ENCODE measurements at regions not wholly inside any gene's neighbourhood (a gene's known extent, or its start where the extent isn't known, plus 50 kb on each side); places are given as distances from the start of the nearest gene placed in this dataset.
A peak's percentile ranks its signal among the peaks of the same experiment; 100 is the strongest.
"Not testable (repeated sequence)": the region's sequence is repeated elsewhere in the genome, so short reads cannot be mapped to it uniquely, and the experiment has no call there.

DNA sequence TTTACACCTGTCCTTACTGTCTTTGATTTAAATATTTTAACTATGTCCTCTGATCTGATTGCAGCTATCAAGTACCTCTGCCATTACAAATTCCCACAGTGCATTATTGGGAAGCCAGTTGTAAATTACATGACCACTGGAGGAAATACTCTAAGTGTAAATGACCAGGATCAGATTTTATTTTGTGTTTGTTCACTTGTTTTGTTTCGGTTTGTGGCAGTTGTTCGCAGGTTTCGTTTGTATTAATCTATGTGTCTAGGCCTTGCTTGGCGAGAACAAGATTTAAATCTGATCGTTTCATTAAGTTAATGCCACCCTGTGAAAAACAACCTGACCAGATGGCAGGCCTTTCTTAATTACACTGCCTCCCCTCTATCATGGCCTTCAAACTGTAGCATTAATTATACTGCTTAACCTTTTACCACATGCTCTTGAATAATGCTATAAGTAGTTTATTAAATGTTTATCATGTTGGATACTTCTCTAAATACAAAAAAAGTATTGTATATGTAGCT is 990.1 kb downstream of the TMTC2 start:
- peak; percentile 4 for DNase-seq

- no peak for DNase-seq
Observed at GRCh38 chr12:83666690-83667089, 980.0 kb downstream of the TMTC2 start.

- DNase-seq = no peak
Observed at GRCh38 chr12:83665634-83666218, 979.0 kb downstream of the TMTC2 start.

DNA sequence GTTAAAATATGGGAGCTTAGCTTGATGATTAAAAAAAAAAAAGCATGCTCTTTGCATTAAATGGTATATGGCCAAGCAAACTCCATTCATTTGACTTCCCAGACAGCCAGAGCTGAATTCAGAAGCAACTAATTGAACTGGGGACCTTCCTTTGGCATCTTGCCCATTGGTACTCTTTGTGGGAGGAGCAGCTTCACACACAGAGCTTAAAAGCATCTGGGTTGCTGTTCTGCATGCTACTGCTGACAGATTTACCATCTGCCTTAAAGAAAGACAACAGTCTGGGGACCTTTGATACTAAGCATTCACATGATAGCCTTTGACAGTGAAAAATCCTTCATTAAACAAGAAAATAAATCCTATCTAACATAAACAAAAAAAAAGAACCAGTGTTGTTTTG is 977.9 kb downstream of the TMTC2 start:
- DNase-seq = no peak

DNA sequence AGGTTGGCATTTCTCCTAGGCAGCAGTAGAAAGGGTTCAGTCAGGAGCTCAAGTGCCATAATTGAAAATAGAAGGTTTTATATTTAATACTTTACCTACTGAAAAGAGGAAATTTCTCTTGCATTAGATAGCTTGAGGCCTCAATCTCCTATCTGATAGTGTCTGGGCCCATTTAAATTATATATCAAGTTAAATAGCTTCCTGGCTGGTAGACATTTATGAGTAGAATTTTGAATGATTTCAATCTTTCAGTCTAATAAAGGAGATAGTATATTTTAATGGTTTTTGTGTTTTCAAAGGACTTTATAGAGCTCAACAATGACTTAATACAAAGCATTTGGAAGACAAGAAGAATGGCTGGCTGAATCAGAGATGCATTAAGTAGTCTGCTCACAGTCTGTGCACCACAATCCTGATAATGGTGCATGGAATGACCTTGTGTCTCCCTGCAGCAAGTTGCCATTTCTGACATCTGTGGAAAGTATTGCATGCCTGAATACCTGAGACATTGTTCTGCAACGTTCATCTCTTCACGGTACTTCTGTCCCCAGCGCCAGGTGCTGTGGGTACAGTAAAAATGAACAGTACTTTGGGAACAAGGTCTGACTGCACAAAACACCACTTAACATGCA is 974.1 kb downstream of the TMTC2 start:
- DNase-seq = no peak

GRCh38 chr12:83659321-83659720 is 972.6 kb downstream of the TMTC2 start:
- DNase-seq = no peak

GRCh38 chr12:83656004-83656403 is 969.3 kb downstream of the TMTC2 start:
- DNase-seq = no peak

DNA sequence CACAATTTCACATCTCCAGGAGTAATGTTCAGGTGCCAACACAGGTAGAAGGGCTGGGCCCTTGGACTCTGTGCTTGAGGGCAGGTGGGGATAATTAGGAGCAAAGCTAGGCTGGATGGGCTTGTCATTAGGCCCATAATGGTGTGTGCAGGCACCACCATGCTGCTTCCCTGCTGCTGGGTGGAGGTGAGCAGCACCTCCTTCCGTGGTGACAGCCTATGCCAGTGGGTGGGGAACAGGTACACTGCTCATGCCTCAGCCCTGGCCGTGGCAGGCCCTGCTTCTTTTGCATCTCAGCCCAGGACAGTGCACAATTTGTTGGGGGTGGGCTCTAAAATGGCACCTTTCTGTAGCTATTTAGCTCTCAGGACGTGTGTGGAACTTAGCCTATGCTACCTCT is 955.5 kb downstream of the TMTC2 start:
- no peak for DNase-seq

- DNase-seq = no peak
Observed at GRCh38 chr12:83641789-83642188, 955.1 kb downstream of the TMTC2 start.

- DNase-seq = no peak
Observed at GRCh38 chr12:83634726-83635267, 948.1 kb downstream of the TMTC2 start.

DNA sequence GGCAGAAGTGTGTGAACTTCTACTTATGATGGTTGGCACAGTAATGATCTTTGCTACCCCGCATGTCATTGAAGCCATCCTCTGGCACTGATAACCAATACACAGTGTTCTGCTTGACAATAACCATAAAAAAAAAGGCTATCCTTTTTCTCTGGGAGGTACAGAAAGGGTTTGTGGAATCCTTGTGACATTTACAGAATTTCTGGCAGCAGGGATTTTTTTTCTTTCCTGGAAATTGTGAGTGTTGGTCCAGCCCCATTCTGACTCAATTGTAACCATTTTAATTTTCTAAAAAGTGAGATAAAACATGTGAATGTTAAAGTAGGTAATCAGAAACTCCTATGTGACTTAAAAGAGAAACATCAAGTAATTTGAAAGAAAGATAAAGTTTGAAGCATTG is 943.8 kb downstream of the TMTC2 start:
- no peak for DNase-seq

DNA sequence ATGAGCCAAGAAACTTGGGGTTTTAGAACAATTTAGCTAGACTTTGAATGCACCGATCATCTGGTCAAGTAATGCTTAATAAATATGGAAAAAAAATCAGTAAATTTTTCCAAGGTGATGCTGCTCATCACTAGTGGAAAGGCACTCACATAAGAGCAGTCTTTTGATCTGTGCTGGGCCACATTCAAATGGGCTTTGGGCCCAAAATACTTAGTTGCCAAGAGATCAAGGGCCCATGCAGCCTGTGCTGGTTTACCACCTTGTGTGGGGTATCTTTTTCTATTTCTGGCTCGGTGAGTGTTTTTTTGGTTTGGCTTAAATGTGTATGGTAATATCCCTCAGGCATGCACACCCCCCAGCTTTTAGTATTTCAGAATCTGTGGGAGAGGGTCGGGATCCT is 943.2 kb downstream of the TMTC2 start:
- no peak for DNase-seq

DNA sequence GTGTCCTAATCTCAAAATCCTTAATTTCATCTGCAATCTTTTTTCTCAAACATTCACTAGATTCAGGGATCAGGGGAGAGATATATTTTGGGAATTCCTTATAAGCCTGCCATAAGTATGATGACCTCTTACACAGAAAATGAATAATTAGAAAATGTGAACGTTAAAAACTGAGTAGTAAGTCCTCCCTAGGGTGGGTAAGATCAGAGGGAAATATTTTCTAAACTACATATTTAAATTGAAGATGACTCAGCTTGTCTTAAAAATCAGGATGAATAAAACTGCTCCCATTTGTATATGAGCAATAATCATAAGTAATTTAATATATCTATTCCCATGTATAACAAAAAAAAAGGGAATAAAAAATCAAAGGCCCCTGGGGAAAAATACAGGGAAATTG is 935.5 kb downstream of the TMTC2 start:
- no peak for DNase-seq

GRCh38 chr12:83619973-83620372 is 933.3 kb downstream of the TMTC2 start:
- no peak for DNase-seq

- no peak for DNase-seq
Observed at GRCh38 chr12:83615152-83615551, 928.4 kb downstream of the TMTC2 start.

DNA sequence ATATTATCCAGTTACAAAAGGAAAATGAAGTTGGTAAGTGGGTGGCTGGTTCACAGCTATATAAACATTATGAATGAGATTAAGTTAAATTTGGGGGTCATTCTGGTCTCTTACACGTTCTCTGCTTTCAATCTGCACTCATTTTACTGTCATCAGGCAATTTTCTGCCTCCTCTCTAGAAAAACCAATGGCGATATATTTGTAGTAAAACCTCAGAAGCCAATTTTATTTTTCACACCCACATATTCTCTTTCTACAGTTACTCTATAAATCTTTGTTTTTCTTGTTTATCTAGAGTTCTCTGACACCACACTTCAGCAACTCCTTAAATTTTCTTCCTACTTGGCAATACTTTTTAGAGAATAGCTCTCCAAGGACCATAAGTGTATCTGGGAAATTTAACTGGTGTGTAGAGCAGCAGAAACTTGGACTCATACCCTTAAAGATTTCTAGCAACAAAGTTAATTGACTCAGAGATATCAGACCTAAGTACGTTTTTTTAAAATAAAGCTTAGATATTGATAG is 926.9 kb downstream of the TMTC2 start:
- peak; percentile 4 for DNase-seq

DNA sequence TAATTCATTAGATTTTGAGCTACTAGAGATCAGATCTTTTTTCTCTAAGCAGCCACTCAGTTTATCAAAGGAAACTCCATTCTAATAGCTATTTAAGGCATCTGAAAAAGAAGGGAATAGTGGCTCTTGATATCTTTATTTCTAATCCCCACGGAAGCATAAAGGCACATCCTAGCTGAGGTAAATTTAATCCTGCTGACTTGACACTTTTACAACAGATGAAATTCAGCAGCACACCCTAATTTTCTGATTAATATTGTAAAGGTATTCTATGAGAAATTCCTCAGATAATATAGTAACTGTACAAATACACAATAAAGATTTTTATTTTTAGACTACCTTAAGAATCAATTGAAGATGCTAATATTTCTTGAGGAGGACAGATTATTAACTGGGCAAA is 916.4 kb downstream of the TMTC2 start:
- no peak for DNase-seq

DNA sequence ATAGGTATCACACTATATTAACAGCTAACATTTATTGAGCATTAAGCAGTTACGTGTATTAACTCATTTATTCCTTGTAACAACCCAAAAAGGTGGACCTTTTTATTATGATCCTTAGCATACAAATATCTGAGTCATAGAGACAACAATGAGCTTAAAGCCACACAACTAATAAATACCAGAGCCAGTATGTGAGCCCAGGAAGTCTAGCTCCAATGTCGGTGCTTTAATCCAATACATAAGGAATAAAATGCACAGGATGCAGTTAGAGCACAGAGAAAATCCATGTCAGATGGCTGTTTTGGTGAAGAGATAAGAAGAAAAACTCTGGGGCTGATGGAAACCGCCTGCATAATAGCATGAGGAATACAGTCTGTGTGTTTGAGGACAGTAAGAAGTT is 888.6 kb downstream of the TMTC2 start:
- DNase-seq = no peak

- DNase-seq = no peak
Observed at GRCh38 chr12:83574142-83574541, 887.4 kb downstream of the TMTC2 start.

DNA sequence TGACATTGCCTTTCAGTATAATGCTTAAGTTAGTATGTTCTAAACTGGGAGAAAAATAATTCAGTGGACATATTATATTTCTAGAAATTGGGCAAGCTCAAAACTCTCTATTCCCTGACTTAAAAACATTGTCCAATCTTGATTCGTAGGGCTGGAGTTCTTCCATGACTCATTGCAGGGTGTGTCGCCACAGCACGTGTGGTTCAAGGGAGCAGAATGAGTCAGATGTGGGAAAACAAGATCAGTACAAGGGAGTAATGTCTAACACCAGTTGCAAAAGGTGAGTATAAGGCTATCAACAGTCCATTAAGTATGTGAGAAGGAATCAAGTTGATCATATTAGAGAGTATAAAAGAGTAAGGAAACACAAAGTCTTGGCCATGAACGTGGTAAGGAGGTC is 887.0 kb downstream of the TMTC2 start:
- DNase-seq = no peak

- DNase-seq = no peak
Observed at GRCh38 chr12:83559650-83560049, 872.9 kb downstream of the TMTC2 start.

DNA sequence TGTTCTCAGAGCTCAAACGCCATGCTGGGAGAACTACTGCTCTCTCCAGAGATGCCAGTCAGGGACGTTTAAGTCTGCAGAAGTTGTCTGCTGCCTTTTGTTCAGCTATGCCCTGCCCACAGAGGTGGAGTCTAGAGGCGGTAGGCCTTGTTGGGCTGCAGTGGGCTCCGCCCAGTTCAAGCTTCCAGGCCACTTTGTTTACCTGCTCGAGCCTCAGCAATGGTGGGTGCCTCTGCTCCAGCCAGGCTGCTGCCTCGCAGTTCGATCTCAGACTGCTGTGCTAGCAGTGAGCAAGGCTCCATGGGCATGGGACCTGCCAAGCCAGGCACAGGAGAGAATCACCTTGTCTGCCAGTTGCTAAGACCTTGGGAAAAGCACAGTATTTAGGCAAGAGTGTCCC is 869.3 kb downstream of the TMTC2 start:
- DNase-seq = not testable (repeated sequence)

GRCh38 chr12:83541446-83541845 is 854.7 kb downstream of the TMTC2 start:
- DNase-seq = no peak

Data from right kidney (tissue), 1 donor.